ENCODE measurements at regions not wholly inside any gene's neighbourhood (a gene's known extent, or its start where the extent isn't known, plus 50 kb on each side); places are given as distances from the start of the nearest gene placed in this dataset.

DNA sequence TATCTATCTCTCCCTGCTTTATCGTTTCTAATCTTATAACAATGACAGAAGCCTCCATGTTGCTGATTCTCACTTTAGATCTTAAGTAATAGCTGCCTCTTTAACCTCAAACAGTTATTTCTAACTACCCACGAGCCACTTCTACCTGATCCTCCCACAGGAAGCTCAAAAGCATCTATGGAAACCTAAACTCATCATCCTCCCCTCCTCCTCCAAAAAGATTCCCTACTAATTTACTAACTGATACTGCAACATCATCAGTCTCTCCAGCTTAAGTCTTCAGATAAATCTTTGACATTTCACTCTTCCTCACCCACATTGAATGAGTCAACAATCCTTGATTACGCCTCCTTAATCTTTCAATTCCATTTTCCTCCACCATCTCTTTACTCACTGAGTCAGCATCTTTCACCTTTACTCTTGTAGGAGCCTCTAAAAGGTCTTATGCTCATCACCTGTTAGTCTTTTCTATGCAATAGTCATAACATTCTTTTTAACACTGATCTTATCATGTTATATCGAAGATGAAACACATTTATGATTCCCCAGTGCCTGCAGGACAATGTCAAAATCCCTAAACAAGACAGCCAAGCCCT, 526.7 kb upstream of the CDH4 start (continued):
- TF ChIP-seq ELF1 (IDR thresholded peaks at IDR 0.05) (no peak), SIN3A (IDR thresholded peaks at IDR 0.05; ENCODE audit: borderline replicate concordance, low read depth, low read length) (no peak)

DNA sequence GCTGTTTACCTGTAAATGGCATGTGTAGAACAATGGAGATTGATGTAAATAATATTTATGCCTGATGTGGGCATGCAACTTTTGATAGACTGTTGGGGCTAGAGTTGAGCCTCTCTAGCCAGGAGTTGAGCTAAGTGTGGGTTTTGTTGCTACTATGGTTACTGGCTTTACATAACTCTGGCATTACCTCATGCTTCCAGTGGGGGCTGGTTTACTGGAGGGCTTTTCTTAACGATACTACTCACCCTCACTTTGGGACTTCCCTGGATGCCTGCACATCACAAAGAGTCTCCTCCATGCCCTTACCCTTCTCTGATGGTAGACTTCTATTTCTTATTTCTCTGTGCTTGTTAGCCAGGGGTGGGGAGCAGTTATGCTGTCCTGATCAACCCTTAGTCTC, 524.6 kb upstream of the CDH4 start:
- CTCF ChIA-PET = no interaction called here
- H3K27ac ChIP-seq (ENCODE audit: low read depth in 2 of 2, low read length in 1 of 2) = no peak overlapping the region
- no peak overlapping the region for H3K4me3 ChIP-seq (ENCODE audit: low read depth in 2 of 2, low read length in 1 of 2)
- H3K4me1 ChIP-seq (ENCODE audit: control insufficient read depth in 1 of 2, insufficient read depth in 2 of 2, low read depth in 1 of 2, low read length in 1 of 2) = no peaks in the 10 kb centered on the region
- no peaks in the 10 kb centered on the region for H4K20me1 ChIP-seq (ENCODE audit: insufficient read depth)
- POLR2A ChIA-PET = no interaction called here
- H3F3A ChIP-seq (replicated peaks; ENCODE audit: insufficient read depth) = no peaks in the 10 kb centered on the region
- 0 out of 2 replicates have a peak, but pooled peaks cover 3% of the 10 kb centered on the region for H3K9me3 ChIP-seq
- no peak overlapping the region for H3K4me2 ChIP-seq
- H3K27me3 ChIP-seq (ENCODE audit: insufficient read depth) = no peaks in the 10 kb centered on the region
- H2AFZ ChIP-seq (ENCODE audit: low read depth) = no peak overlapping the region
- H3K79me2 ChIP-seq (ENCODE audit: insufficient read depth) = no peaks in the 10 kb centered on the region
- no peak overlapping the region for H3K9ac ChIP-seq
- no peaks in the 10 kb centered on the region for H3K9me2 ChIP-seq
- TF ChIP-seq FOXM1 (IDR thresholded peaks at IDR 0.05; ENCODE audit: low read depth) = no peak
- TF ChIP-seq GATA2 (CRISPR knock-in tag; IDR thresholded peaks at IDR 0.05) = no peak
- TF ChIP-seq SIN3A (IDR thresholded peaks at IDR 0.05; ENCODE audit: borderline replicate concordance, low read depth, low read length) = no peak
- TF ChIP-seq RXRA (IDR thresholded peaks at IDR 0.05; ENCODE audit: borderline replicate concordance, low read depth) = no peak
- no peak for TF ChIP-seq SMC3 (IDR thresholded peaks at IDR 0.05; ENCODE audit: low read depth, low read length)
- no peak for TF ChIP-seq FOSL2 (IDR thresholded peaks at IDR 0.05; ENCODE audit: borderline replicate concordance, low read depth)
- no peaks in the 10 kb centered on the region for H3K36me3 ChIP-seq (replicated peaks in 1 of 2; ENCODE audit: control insufficient read depth in 1 of 2, insufficient read depth in 2 of 2, low read length in 1 of 2)
- no peak for DNase-seq
- 0% methylated on average over 1 of the region's 1 CpG for WGBS (ENCODE audit: low lambda C conversion rate)

DNA sequence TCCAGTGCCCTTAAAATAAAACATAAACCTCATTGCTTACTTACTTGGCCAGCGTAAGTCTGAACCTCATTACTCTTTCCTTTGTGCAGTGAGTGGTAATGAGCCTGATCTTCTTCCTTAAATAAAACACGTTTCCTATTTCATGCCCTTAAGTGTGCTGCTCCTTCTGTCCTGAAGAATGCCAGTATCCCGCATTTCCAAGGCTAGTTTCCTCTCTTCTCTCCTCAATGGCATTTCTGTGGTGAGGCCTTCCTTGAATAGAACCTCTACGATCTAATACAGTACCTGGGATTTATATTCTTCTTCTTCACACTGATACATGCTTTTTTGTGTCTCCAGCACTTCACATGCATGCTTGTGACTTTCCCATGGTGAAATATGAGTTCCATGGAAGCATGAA, 523.4 kb upstream of the CDH4 start:
- Histone ChIP-seq H3K79me2 (ENCODE audit: insufficient read depth) (no peaks in the 10 kb centered on the region), H2AFZ (ENCODE audit: low read depth) (no peak overlapping the region), H3K27me3 (ENCODE audit: insufficient read depth) (no peaks in the 10 kb centered on the region), H3K27ac (ENCODE audit: low read depth in 2 of 2, low read length in 1 of 2) (no peak overlapping the region), H3F3A (replicated peaks; ENCODE audit: insufficient read depth) (no peaks in the 10 kb centered on the region), H3K36me3 (replicated peaks in 1 of 2; ENCODE audit: control insufficient read depth in 1 of 2, insufficient read depth in 2 of 2, low read length in 1 of 2) (no peaks in the 10 kb centered on the region), H3K4me2 (no peak overlapping the region), H3K9me3 (0 out of 2 replicates have a peak, but pooled peaks cover 3% of the 10 kb centered on the region), H3K9me2 (no peaks in the 10 kb centered on the region), H3K4me1 (ENCODE audit: control insufficient read depth in 1 of 2, insufficient read depth in 2 of 2, low read depth in 1 of 2, low read length in 1 of 2) (no peaks in the 10 kb centered on the region), H3K4me3 (ENCODE audit: low read depth in 2 of 2, low read length in 1 of 2) (no peak overlapping the region), H4K20me1 (ENCODE audit: insufficient read depth) (no peaks in the 10 kb centered on the region), H3K9ac (no peak overlapping the region)
- TF ChIP-seq NRF1 (IDR thresholded peaks at IDR 0.05; ENCODE audit: low read depth, low read length) (no peak), NFIC (IDR thresholded peaks at IDR 0.05; ENCODE audit: borderline replicate concordance) (no peak), RFX5 (IDR thresholded peaks at IDR 0.05; ENCODE audit: low read length) (no peak), TEAD4 (IDR thresholded peaks at IDR 0.05; ENCODE audit: borderline replicate concordance, insufficient read depth) (no peak), SMC3 (IDR thresholded peaks at IDR 0.05; ENCODE audit: low read depth, low read length) (no peak), MXI1 (IDR thresholded peaks at IDR 0.05; ENCODE audit: low read depth, low read length) (no peak), FOXM1 (IDR thresholded peaks at IDR 0.05; ENCODE audit: low read depth) (no peak), POLR2AphosphoS5 (IDR thresholded peaks at IDR 0.05; ENCODE audit: low read depth, low read length) (no peak), FOSL2 (IDR thresholded peaks at IDR 0.05; ENCODE audit: borderline replicate concordance, low read depth) (no peak)
- TF ChIP-seq, protein P1, sequence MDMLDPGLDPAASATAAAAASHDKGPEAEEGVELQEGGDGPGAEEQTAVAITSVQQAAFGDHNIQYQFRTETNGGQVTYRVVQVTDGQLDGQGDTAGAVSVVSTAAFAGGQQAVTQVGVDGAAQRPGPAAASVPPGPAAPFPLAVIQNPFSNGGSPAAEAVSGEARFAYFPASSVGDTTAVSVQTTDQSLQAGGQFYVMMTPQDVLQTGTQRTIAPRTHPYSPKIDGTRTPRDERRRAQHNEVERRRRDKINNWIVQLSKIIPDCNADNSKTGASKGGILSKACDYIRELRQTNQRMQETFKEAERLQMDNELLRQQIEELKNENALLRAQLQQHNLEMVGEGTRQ (IDR thresholded peaks at IDR 0.05; ENCODE audit: borderline replicate concordance, low read depth, low read length) = no peak
- no peak for DNase-seq
- CTCF ChIA-PET = no interaction called here
- 3% methylated on average over 4 of the region's 4 CpGs for WGBS (ENCODE audit: low lambda C conversion rate)
- POLR2A ChIA-PET = no interaction called here

All from SK-N-SH (cell line).